AG04450 (cell line): ENCODE measurements at regions not wholly inside any gene's neighbourhood (a gene's known extent, or its start where the extent isn't known, plus 50 kb on each side); places are given as distances from the start of the nearest gene placed in this dataset.
A peak's percentile ranks its signal among the peaks of the same experiment; 100 is the strongest.

ENCODE experiments used
- CTCF ChIA-PET: fragments of 300-600, 350-600 bp; formaldehyde crosslinking; extraction: SDS; loops from one replicate; lab custom pipeline; 2022; ENCODE audit warnings: antibody characterized with exemption, inconsistent platforms; lab: Charles Lee
- POLR2A ChIA-PET: fragments of 350-600 bp; formaldehyde crosslinking; extraction: SDS; loops from one replicate; lab custom pipeline; 2021; ENCODE audit warnings: antibody characterized with exemption, inconsistent platforms; lab: Yijun Ruan, JAX
- DNase-seq: peaks from one replicate; pipeline ENCODE4 v3.0.0-alpha.2; 2011; ENCODE audit warnings: low read depth, low spot score
- H3K27ac ChIP-seq: one replicate; pipeline ENCODE4 v1.5.1; 2012; ENCODE audit warnings: low read depth, low read length, control low read depth
- H3K27me3 ChIP-seq: one replicate; pipeline ENCODE4 v1.6.0; 2012; ENCODE audit warnings: low read length; ENCODE audit not compliant: control insufficient read depth, insufficient read depth
- H3K4me3 ChIP-seq: 2 replicates; pipeline ENCODE4 v1.5.1; 2011; ENCODE audit warnings: mild to moderate bottlenecking, low read depth, low read length, control low read depth
- H3K9me3 ChIP-seq: 2 replicates; pipeline ENCODE4 v1.5.1; 2012; ENCODE audit warnings: low read length; ENCODE audit not compliant: control insufficient read depth, insufficient read depth
- TF ChIP-seq, protein P1 (sequence below): IDR thresholded peaks from 2 replicates; pipeline ENCODE4 v1.5.1; 2011; ENCODE audit warnings: low read depth, low read length, control low read depth, inconsistent platforms

DNA sequence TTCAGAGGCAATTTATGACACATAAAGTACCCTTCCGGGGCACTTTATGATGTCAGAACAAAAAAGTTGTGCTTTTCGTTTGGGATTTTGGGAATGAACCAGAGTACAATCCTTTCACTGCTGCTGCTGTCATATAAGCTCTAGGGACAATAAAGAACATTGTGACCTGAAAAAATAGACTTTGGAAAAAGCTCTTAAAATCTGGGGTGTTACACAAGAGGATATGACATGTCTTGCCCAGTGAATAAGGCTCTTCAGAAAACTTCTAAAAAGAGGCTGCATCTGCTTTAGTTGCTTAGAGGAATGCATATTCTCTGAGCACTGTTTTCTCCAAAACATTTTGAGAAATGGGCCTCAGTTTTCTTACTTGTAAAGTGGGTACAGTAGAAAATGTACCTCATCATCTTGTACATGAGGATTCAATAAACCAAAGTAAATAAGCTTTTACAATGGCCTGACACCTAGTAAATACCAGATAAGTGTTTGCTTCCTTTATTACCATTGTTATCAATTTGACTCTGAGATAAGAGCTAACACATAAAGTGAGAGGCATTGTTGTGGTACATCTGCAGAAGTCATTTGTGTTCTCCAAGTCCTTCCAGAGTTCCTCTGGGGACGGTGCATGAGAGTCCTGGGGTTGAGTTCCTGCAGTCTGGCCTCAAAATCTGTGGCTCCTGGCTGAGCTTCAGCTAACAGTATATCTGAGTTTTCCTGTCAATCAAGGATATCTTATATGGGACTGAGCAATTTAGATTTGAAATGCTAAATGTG, 67.4 kb upstream of the EDNRB start:
- CTCF ChIA-PET = interaction anchor here (0.9 kb wide), 1 partner anchor 135 kb away, joined by 4 read pairs; no protein-coding TSS in a partner anchor
- DNase-seq = no peak
- no peak overlapping the region for H3K4me3 ChIP-seq
- no peaks in the 10 kb centered on the region for H3K9me3 ChIP-seq
- no peak overlapping the region for H3K27ac ChIP-seq
- POLR2A ChIA-PET = no interaction called here
- TF ChIP-seq, protein P1, sequence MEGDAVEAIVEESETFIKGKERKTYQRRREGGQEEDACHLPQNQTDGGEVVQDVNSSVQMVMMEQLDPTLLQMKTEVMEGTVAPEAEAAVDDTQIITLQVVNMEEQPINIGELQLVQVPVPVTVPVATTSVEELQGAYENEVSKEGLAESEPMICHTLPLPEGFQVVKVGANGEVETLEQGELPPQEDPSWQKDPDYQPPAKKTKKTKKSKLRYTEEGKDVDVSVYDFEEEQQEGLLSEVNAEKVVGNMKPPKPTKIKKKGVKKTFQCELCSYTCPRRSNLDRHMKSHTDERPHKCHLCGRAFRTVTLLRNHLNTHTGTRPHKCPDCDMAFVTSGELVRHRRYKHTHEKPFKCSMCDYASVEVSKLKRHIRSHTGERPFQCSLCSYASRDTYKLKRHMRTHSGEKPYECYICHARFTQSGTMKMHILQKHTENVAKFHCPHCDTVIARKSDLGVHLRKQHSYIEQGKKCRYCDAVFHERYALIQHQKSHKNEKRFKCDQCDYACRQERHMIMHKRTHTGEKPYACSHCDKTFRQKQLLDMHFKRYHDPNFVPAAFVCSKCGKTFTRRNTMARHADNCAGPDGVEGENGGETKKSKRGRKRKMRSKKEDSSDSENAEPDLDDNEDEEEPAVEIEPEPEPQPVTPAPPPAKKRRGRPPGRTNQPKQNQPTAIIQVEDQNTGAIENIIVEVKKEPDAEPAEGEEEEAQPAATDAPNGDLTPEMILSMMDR = no peak
- no peaks in the 10 kb centered on the region for H3K27me3 ChIP-seq

DNA sequence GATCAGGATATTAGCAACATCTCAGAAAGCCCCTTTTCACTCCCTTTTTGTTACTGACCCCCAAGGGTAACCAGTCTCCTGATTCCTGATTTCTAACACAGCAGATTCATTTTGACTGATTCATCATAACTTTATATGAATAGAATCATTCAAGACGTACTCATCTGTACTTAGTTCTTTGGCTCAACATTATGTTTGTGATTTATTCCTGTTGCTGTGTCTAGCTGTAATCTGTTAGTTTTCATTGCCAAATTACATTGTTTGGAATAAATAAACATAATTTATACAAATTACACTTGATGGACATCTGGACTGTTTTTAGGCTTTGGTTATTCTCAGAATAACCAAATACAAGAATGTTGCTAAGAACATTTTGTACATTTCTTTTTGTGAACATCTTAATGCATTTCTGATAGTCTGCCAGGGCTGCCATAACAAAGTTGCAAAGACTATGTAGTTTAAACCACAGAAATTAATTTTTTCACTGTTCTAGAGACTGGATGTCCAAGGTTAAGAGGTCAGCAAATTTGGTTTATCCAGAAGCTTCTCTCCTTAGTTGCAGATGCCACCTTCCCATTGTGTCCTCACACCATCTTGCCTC, 62.8 kb upstream of the EDNRB start:
- CTCF ChIA-PET = interaction anchor here (0.6 to 1.5 kb wide), 2 partner anchors 10 to 140 kb away, joined by 4 to 6 read pairs; no protein-coding TSS in a partner anchor

DNA sequence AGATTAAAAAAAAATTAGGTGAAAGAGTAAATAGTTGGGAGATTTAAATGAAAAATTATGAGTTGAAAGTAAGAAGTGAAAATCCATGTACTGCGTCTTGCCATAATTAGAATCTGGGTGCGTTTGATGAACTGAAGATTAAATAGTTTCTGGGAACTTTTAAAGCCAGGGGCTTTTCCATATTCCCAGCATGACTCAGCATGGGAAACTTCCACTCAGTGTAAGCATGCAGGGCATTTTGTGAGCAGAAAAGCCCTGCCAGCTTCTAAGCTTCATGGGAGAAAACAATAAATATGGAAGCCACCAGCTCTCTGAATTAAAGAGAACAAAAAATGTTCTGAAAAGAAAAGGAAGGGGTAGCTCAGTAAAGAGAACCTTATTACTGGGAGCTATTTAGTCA, 62.0 kb upstream of the EDNRB start:
- CTCF ChIA-PET = interaction anchor here (1.5 kb wide), 1 partner anchor 141 kb away, joined by 4 read pairs; no protein-coding TSS in a partner anchor
- H3K27ac ChIP-seq = no peak overlapping the region

More for the DNA sequence above, 62.8 kb upstream of the EDNRB start:
- DNase-seq = no peak
- Histone ChIP-seq H3K9me3 (no peaks in the 10 kb centered on the region), H3K27me3 (no peaks in the 10 kb centered on the region), H3K27ac (no peak overlapping the region), H3K4me3 (no peak overlapping the region)
- POLR2A ChIA-PET = no interaction called here
- TF ChIP-seq, protein P1 = no peak

DNA sequence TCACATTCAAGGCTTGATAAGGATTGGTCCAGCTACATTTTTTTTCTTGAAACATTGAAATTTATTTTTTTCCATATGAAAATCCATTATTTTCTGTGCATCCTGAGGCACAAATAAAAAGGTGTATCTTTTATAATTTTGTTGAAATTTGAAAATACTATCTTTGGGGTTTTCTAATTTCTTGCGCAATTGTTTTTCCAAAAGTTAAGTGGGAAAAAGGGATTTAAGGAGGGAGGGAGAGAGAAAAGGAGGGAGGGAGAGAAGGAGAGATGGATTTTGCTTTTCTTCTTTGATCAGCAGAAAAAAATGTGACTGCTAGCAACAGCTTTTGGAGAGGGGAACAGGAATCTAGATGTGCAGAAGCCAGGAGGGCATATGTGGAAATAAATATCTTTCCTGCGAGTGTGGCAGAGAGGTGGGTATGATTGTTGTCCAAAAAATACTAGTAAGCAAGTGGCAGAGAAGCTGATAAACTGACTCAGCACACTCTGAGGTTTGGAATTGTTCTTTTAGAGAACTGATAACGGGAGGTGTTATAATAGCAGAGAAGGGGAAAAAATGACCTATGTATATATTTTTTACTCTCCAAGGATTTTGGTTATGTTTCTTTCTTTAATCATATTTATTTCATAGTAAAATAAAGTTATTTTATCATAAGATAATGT, 61.2 kb upstream of the EDNRB start:
- H3K27ac ChIP-seq = no peak overlapping the region
- ChIA-PET CTCF (no interaction called here), POLR2A (no interaction called here)

More for the DNA sequence above, 62.0 kb upstream of the EDNRB start:
- no peaks in the 10 kb centered on the region for H3K9me3 ChIP-seq
- no peaks in the 10 kb centered on the region for H3K27me3 ChIP-seq
- POLR2A ChIA-PET = no interaction called here
- TF ChIP-seq, protein P1 = no peak
- DNase-seq = peak; percentile 42
- no peak overlapping the region for H3K4me3 ChIP-seq

More for the DNA sequence above, 61.2 kb upstream of the EDNRB start:
- TF ChIP-seq, protein P1 = no peak
- Histone ChIP-seq H3K9me3 (no peaks in the 10 kb centered on the region), H3K27me3 (no peaks in the 10 kb centered on the region), H3K4me3 (no peak overlapping the region)
- no peak for DNase-seq
